Adrenal gland (tissue), 9 donors: ENCODE measurements at regions not wholly inside any gene's neighbourhood (a gene's known extent, or its start where the extent isn't known, plus 50 kb on each side); places are given as distances from the start of the nearest gene placed in this dataset.

Experiments used
- DNase-seq, 7 donors: peaks; one replicate each; pipeline ENCODE4 v3.0.0-alpha.2; 2019 to 2020
- H3K27ac ChIP-seq, 5 donors: fragments of 200-600 bp; sonication (generic) in 4 of 5; 1 replicate in 3 of 5; 2 replicates in 2 of 5; pipeline versions ENCODE4 v1.5.1 to v1.8.0; 2016 to 2020; ENCODE audit warnings: mild to moderate bottlenecking in 1 of 5
- H3K27me3 ChIP-seq: fragments of 200-600 bp; 2 replicates; pipeline ENCODE4 v1.8.0; 2021
- H3K36me3 ChIP-seq, 2 donors: fragments of 200-600 bp; replicated peaks in 1 of 2; 1 replicate in 1 of 2; 2 replicates in 1 of 2; pipeline versions ENCODE4 v1.5.1 to v1.8.0; 2018 to 2022
- H3K4me1 ChIP-seq, 2 donors: fragments of 200-600 bp; replicated peaks in 1 of 2; 1 replicate in 1 of 2; 2 replicates in 1 of 2; pipeline versions ENCODE4 v1.5.1 to v1.8.0; 2018 to 2021
- H3K4me3 ChIP-seq, 4 donors: fragments of 200-600 bp; sonication (generic) in 3 of 4; one replicate each; pipeline ENCODE4 v1.5.1; 2016 to 2018
- H3K9me3 ChIP-seq, 3 donors: fragments of 200-600 bp; sonication (generic) in 1 of 3; replicated peaks in 1 of 3; 1 replicate in 2 of 3; 2 replicates in 1 of 3; pipeline versions ENCODE4 v1.5.1 to v1.8.0; 2016 to 2021
- POLR2A ChIP-seq, 2 donors: fragments of 450-650 bp; IDR thresholded peaks; one replicate each; pipeline ENCODE4 v1.6.1; 2017; ENCODE audit warnings: antibody characterized with exemption in 2 of 2, mild to moderate bottlenecking in 2 of 2, moderate library complexity in 1 of 2
- whole genome bisulfite sequencing, 4 donors: extraction: QIAGEN DNeasy Blood & Tissue Kit in 2 of 4; methylation state at CpG; one replicate each; pipeline versions ENCODE4 v1.1.5 to v1.1.7; 2013 to 2017; 5-methylcytosine and 5-hydroxymethylcytosine counted together
- intact Hi-C, 2 donors: fragments of 100-400 bp; cut with DNase I; formaldehyde crosslinking; loops; one replicate each; pipeline versions ENCODE4 v1.14.1 to v1.15.0; 2022 to 2023
- TF ChIP-seq, protein P1 (sequence below), 6 experiments: fragments of 450-650 bp in 4 of 6; fragments of 200-600 bp in 2 of 6; sonication (generic) in 1 of 6; IDR thresholded peaks; 1 replicate in 5 of 6; 2 replicates in 1 of 6; pipeline versions ENCODE4 v1.5.1 to v1.8.0; 2016 to 2021; ENCODE audit warnings: antibody characterized with exemption in 6 of 6, mild to moderate bottlenecking in 2 of 6, moderate library complexity in 1 of 6
- donor health status: healthy with polysubstance abuse.
- donor health status: Bipolar disorder and iron deficiency.
- donor health status: DM: yes; HTN: yes; CAD: no.
- donor health status: DM: no; HTN: no; CAD: no.
- donor health status: DM: no; HTN: no; CAD: no.

DNA sequence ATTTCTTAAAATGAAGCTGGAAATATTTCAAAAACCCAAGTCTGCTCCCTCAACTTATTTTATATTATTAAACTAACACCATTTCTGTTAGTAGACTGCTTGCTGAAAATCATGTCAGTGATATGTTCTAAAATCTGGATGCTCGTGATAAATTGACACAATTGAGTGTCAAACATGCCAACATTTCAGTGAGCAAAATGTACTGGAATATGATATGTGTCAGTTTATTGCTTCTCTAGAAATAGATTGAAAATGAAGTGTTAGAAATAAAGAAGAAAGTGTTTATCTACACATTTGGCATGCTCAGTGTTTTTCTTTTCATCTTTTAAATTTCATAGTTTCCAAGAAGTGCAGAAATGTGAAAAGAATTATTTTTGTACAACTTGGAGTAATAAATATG lies 624.6 kb downstream of the SI start:
- H3K36me3 ChIP-seq = no peaks in the 10 kb centered on the region
- intact Hi-C loops = no loop called here
- no peaks in the 10 kb centered on the region for H3K27me3 ChIP-seq
- H3K4me3 ChIP-seq = no peak overlapping the region
- no peak overlapping the region for H3K27ac ChIP-seq
- no peaks in the 10 kb centered on the region for H3K4me1 ChIP-seq
- no peak for DNase-seq
- H3K9me3 ChIP-seq = peaks cover 0 to 7% (median 0%) of the 10 kb centered on the region in 3 donors
- TF ChIP-seq, protein P1, sequence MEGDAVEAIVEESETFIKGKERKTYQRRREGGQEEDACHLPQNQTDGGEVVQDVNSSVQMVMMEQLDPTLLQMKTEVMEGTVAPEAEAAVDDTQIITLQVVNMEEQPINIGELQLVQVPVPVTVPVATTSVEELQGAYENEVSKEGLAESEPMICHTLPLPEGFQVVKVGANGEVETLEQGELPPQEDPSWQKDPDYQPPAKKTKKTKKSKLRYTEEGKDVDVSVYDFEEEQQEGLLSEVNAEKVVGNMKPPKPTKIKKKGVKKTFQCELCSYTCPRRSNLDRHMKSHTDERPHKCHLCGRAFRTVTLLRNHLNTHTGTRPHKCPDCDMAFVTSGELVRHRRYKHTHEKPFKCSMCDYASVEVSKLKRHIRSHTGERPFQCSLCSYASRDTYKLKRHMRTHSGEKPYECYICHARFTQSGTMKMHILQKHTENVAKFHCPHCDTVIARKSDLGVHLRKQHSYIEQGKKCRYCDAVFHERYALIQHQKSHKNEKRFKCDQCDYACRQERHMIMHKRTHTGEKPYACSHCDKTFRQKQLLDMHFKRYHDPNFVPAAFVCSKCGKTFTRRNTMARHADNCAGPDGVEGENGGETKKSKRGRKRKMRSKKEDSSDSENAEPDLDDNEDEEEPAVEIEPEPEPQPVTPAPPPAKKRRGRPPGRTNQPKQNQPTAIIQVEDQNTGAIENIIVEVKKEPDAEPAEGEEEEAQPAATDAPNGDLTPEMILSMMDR (IDR thresholded peaks at IDR 0.05) = no peak
- no peak for TF ChIP-seq POLR2A (IDR thresholded peaks at IDR 0.05)
- 36 to 64% (median 55%) methylated on average over 1 of the region's 1 CpG for WGBS, 4 donors

DNA sequence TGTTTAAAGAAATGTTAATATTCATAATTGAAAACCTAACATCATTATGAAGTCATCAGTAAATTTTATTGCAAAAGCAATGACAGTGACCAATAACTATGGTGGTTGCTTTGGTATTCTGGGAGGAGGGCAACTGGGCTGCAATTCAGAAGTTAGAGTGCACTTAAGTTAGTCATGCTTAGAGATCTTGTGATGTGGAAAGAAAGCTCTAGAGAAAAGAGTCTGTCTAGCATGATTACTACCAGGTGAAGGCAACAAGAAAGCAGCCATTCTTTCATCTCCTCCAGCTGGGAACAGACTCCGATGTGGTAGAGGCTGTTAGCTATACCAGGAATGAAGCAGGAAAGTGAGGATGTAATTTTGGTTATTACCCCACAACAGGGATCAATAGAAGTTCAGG lies 625.6 kb downstream of the SI start:
- Histone ChIP-seq H3K36me3 (no peaks in the 10 kb centered on the region), H3K9me3 (peaks cover 0 to 7% (median 0%) of the 10 kb centered on the region in 3 donors), H3K27ac (no peak overlapping the region), H3K27me3 (no peaks in the 10 kb centered on the region), H3K4me1 (no peaks in the 10 kb centered on the region), H3K4me3 (no peak overlapping the region)
- intact Hi-C loops = no loop called here
- WGBS, 4 donors = 64 to 87% (median 82%) methylated on average over 1 of the region's 1 CpG
- no peak for DNase-seq
- TF ChIP-seq POLR2A (IDR thresholded peaks at IDR 0.05) = no peak
- TF ChIP-seq, protein P1 (IDR thresholded peaks at IDR 0.05) = no peak

DNA sequence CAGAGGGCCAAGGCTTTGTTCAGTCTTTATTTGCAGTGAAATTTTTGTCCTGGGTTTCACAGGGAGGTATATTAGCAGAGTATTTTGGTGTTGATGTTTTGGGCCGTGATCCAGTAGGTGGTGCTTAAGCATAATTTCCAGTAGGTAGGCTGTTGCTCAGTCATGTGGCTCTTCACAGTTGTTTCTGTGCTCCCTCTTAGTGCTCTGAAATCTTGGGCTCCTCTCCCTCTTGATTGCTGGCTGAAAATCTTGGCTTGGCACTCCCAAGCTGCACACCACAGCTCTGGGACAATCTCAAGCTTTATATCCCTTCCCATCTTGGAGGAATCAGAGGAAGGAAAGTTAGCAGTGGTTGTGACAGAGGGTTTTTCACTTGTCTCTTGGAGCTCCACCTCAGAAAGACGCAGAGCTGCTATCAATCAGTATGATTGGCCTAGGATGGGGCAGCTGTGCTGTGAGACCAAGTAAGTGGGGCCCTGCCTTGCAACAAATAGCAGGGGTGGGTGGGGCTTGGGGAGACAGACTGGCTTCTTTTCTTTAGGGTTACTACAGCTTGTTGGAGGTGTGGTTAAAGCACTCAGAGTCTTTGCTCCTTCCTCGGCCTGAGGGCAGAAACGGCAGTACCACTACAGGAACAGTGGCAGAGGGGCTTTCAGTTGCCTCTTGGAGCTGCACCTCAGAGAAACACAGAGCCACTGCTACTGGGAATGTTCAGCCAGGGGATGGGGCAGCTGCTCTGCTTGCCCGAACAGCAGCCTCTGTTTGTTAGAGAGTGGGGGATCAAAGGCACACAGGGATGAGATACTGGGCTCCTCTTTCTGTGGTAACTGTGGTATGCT lies 627.0 kb downstream of the SI start:
- peaks cover 0 to 7% (median 0%) of the 10 kb centered on the region in 3 donors for H3K9me3 ChIP-seq
- H3K4me1 ChIP-seq = no peaks in the 10 kb centered on the region
- H3K27ac ChIP-seq = peak overlapping the region in 1 of 5 donors; percentile 15
- no peaks in the 10 kb centered on the region for H3K27me3 ChIP-seq
- H3K4me3 ChIP-seq = no peak overlapping the region
- no peak for TF ChIP-seq POLR2A (IDR thresholded peaks at IDR 0.05)
- TF ChIP-seq, protein P1 (IDR thresholded peaks at IDR 0.05) = no peak
- DNase-seq = no peak
- 63 to 73% (median 71%) methylated on average over 5 of the region's 5 CpGs for WGBS, 4 donors
- no peaks in the 10 kb centered on the region for H3K36me3 ChIP-seq
- intact Hi-C loops = no loop called here

DNA sequence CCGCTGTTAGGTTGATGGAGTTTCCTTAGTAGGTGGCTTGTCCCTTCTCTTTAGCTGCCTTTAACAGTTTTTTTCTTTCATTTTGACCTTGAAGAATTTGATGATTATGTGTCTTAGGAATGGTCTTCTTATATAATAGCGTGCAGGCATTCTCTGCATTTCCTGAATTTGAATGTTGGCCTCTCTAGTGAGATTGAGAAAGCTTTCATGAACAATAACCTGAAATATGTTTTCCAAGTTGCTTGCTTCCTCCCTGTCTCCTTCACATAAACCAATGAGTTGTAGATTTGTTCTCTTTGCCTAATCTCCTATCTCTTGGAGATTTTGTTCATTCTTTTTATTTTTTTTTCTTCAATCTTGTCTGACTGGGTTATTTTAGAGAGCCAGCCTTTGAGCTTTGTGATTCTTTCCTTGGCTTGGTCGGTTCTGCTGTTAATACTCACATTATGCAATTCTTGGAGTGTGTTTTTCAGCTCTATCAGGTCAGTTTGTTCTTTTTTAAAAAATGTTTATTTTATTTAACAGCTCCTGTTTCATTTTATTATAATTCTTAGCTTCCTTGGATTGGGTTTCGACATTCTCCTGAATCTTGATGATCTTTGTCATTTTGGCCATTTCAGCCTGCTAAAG lies 627.9 kb downstream of the SI start:
- TF ChIP-seq, protein P1 (IDR thresholded peaks at IDR 0.05) = no peak
- TF ChIP-seq POLR2A (IDR thresholded peaks at IDR 0.05) = no peak
- 54 to 59% (median 57%) methylated on average over 4 of the region's 4 CpGs for WGBS, 4 donors
- Histone ChIP-seq H3K27ac (no peak overlapping the region), H3K36me3 (no peaks in the 10 kb centered on the region), H3K9me3 (peaks cover 0 to 7% (median 0%) of the 10 kb centered on the region in 3 donors), H3K4me3 (no peak overlapping the region), H3K27me3 (no peaks in the 10 kb centered on the region), H3K4me1 (no peaks in the 10 kb centered on the region)
- DNase-seq = no peak
- intact Hi-C loops = no loop called here
